HG02852 (cell line): ENCODE measurements at regions not wholly inside any gene's neighbourhood (a gene's known extent, or its start where the extent isn't known, plus 50 kb on each side); places are given as distances from the start of the nearest gene placed in this dataset.

ENCODE experiments used
- ATAC-seq: cut with Tn5 transposase; IDR thresholded peaks from one replicate; pipeline ENCODE4 v1.9.1; 2021; ENCODE audit warnings: mild to moderate bottlenecking, moderate library complexity; ENCODE audit not compliant: unreplicated experiment

- no peak for ATAC-seq
These were observed 207.0 kb upstream of the ZNF507 start for GRCh38 chr19:32138416-32138815.

- ATAC-seq: no peak
These were observed 203.4 kb upstream of the ZNF507 start for GRCh38 chr19:32141840-32142511.

- ATAC-seq: no peak
These were observed 198.7 kb upstream of the ZNF507 start for GRCh38 chr19:32146664-32147063.

GRCh38 chr19:32150605-32151004 is 194.8 kb upstream of the ZNF507 start:
- no peak for ATAC-seq

- no peak for ATAC-seq
These were observed 191.0 kb upstream of the ZNF507 start for GRCh38 chr19:32154418-32154817.

- ATAC-seq: no peak
These were observed 180.9 kb upstream of the ZNF507 start for GRCh38 chr19:32164384-32164992.

GRCh38 chr19:32165141-32165540 is 180.3 kb upstream of the ZNF507 start:
- ATAC-seq: no peak

GRCh38 chr19:32165750-32166149 is 179.7 kb upstream of the ZNF507 start:
- no peak for ATAC-seq

- ATAC-seq: no peak
These were observed 179.2 kb upstream of the ZNF507 start for GRCh38 chr19:32166238-32166637.

- ATAC-seq: no peak
These were observed 177.3 kb upstream of the ZNF507 start for GRCh38 chr19:32168111-32168510.

- ATAC-seq: no peak
These were observed 176.8 kb upstream of the ZNF507 start for GRCh38 chr19:32168606-32169005.

GRCh38 chr19:32171719-32172151 is 173.7 kb upstream of the ZNF507 start:
- ATAC-seq: no peak

GRCh38 chr19:32172566-32173160 is 172.7 kb upstream of the ZNF507 start:
- no peak for ATAC-seq

GRCh38 chr19:32173836-32174235 is 171.6 kb upstream of the ZNF507 start:
- ATAC-seq: no peak

GRCh38 chr19:32174386-32175113 is 170.9 kb upstream of the ZNF507 start:
- ATAC-seq: no peak

GRCh38 chr19:32176591-32176990 is 168.8 kb upstream of the ZNF507 start:
- ATAC-seq: no peak

GRCh38 chr19:32177686-32178085 is 167.7 kb upstream of the ZNF507 start:
- ATAC-seq: no peak

- no peak for ATAC-seq
These were observed 167.0 kb upstream of the ZNF507 start for GRCh38 chr19:32178401-32178800.

- no peak for ATAC-seq
These were observed 166.5 kb upstream of the ZNF507 start for GRCh38 chr19:32178956-32179355.

- ATAC-seq: no peak
These were observed 164.0 kb upstream of the ZNF507 start for GRCh38 chr19:32181216-32181920.
